ENCODE measurements at regions not wholly inside any gene's neighbourhood (a gene's known extent, or its start where the extent isn't known, plus 50 kb on each side); places are given as distances from the start of the nearest gene placed in this dataset.

DNA sequence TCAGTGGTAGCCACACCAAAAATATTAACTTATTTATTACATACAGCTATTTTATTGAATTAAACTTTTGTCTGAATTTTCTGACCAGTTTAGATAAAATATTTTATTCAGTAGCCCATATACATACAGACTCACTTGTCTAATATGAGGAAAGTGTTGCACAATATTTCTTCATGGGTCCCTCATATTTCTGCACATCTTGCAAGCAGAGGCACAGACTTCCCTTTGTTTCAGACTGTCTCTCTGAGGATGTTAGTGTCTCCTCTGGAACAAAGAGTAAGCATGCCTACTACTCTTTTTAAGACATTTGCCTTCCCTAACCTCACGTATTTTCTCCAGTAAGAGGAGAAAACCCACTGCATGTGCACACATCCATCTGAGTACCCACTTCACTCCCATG, 81.2 kb downstream of the OR5AK2 start:
- no peaks in the 10 kb centered on the region for H3K36me3 ChIP-seq (ENCODE audit: control insufficient read depth in 4 of 4, insufficient read depth in 3 of 4, low read depth in 1 of 4, low read length in 3 of 4)
- 55% methylated on average over 1 of the region's 1 CpG for WGBS
- H3K4me1 ChIP-seq (ENCODE audit: control insufficient read depth in 4 of 4, insufficient read depth in 4 of 4, low read length in 3 of 4), result no peaks in the 10 kb centered on the region
- no peak overlapping the region for H3K27ac ChIP-seq (ENCODE audit: low read depth in 1 of 2, low read length in 2 of 2)
- H3K9me3 ChIP-seq (ENCODE audit: control insufficient read depth in 4 of 4, low read length in 3 of 4), result no peaks in the 10 kb centered on the region
- no peak for DNase-seq (ENCODE audit: low spot score)
- peaks cover 0 to 2% (median 0%) of the 10 kb centered on the region in 4 donors for H3K27me3 ChIP-seq (ENCODE audit: control insufficient read depth in 4 of 4, insufficient read depth in 4 of 4, low read length in 3 of 4)
- TF ChIP-seq RXRA (IDR thresholded peaks at IDR 0.05) (no peak), MAX (IDR thresholded peaks at IDR 0.05) (no peak), YY1 (IDR thresholded peaks at IDR 0.05) (no peak), HNF4A (conservative IDR thresholded peaks at IDR 0.05) (no peak), FOXA2 (IDR thresholded peaks at IDR 0.05) (no peak), RAD21 (IDR thresholded peaks at IDR 0.05) (no peak), JUND (IDR thresholded peaks at IDR 0.05) (no peak), TAF1 (conservative IDR thresholded peaks at IDR 0.05) (no peak)
- TF ChIP-seq, protein P1, sequence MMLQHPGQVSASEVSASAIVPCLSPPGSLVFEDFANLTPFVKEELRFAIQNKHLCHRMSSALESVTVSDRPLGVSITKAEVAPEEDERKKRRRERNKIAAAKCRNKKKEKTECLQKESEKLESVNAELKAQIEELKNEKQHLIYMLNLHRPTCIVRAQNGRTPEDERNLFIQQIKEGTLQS (IDR thresholded peaks at IDR 0.05), result no peak
- no peak overlapping the region for H3K4me3 ChIP-seq (ENCODE audit: low read depth in 1 of 3, low read length in 3 of 3)
- no peak overlapping the region for H3K9ac ChIP-seq (ENCODE audit: low read depth in 1 of 2, low read length in 2 of 2)

DNA sequence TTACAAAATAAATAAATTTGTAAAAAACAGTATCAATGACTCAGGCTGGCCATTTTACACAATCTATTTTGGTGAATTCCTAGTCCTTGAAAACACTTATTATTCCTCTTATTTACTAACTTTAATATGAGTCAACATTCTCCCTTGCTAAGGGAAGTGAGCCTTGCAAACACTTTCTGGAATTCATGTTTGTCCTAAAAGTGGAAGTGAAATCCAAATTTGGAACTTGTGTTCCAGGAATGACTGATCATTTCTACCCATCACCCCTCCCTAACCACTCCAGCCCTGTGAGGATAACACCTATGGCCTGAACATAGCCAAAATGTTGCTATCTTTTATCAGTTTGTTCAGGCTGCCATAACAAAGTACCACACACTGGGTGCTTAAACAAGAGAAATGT, 83.1 kb downstream of the OR5AK2 start:
- Histone ChIP-seq H3K4me1 (ENCODE audit: control insufficient read depth in 4 of 4, insufficient read depth in 4 of 4, low read length in 3 of 4) (no peaks in the 10 kb centered on the region), H3K27ac (ENCODE audit: low read depth in 1 of 2, low read length in 2 of 2) (peak overlapping the region; percentile 25 to 56)
- TF ChIP-seq MAX (IDR thresholded peaks at IDR 0.05), result no peak
- no peak for TF ChIP-seq RXRA (IDR thresholded peaks at IDR 0.05)
- no peak for TF ChIP-seq RAD21 (IDR thresholded peaks at IDR 0.05)
- TF ChIP-seq, protein P2, sequence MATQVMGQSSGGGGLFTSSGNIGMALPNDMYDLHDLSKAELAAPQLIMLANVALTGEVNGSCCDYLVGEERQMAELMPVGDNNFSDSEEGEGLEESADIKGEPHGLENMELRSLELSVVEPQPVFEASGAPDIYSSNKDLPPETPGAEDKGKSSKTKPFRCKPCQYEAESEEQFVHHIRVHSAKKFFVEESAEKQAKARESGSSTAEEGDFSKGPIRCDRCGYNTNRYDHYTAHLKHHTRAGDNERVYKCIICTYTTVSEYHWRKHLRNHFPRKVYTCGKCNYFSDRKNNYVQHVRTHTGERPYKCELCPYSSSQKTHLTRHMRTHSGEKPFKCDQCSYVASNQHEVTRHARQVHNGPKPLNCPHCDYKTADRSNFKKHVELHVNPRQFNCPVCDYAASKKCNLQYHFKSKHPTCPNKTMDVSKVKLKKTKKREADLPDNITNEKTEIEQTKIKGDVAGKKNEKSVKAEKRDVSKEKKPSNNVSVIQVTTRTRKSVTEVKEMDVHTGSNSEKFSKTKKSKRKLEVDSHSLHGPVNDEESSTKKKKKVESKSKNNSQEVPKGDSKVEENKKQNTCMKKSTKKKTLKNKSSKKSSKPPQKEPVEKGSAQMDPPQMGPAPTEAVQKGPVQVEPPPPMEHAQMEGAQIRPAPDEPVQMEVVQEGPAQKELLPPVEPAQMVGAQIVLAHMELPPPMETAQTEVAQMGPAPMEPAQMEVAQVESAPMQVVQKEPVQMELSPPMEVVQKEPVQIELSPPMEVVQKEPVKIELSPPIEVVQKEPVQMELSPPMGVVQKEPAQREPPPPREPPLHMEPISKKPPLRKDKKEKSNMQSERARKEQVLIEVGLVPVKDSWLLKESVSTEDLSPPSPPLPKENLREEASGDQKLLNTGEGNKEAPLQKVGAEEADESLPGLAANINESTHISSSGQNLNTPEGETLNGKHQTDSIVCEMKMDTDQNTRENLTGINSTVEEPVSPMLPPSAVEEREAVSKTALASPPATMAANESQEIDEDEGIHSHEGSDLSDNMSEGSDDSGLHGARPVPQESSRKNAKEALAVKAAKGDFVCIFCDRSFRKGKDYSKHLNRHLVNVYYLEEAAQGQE (IDR thresholded peaks at IDR 0.05), result no peak
- no peak for TF ChIP-seq GABPA (IDR thresholded peaks at IDR 0.05 in 1 of 2, conservative IDR thresholded peaks at IDR 0.05 in 1 of 2)
- no peak for TF ChIP-seq JUND (IDR thresholded peaks at IDR 0.05)
- TF ChIP-seq TAF1 (conservative IDR thresholded peaks at IDR 0.05), result no peak
- TF ChIP-seq, protein P3, sequence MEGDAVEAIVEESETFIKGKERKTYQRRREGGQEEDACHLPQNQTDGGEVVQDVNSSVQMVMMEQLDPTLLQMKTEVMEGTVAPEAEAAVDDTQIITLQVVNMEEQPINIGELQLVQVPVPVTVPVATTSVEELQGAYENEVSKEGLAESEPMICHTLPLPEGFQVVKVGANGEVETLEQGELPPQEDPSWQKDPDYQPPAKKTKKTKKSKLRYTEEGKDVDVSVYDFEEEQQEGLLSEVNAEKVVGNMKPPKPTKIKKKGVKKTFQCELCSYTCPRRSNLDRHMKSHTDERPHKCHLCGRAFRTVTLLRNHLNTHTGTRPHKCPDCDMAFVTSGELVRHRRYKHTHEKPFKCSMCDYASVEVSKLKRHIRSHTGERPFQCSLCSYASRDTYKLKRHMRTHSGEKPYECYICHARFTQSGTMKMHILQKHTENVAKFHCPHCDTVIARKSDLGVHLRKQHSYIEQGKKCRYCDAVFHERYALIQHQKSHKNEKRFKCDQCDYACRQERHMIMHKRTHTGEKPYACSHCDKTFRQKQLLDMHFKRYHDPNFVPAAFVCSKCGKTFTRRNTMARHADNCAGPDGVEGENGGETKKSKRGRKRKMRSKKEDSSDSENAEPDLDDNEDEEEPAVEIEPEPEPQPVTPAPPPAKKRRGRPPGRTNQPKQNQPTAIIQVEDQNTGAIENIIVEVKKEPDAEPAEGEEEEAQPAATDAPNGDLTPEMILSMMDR (IDR thresholded peaks at IDR 0.05; ENCODE audit: low read depth, low read length, missing input control), result no peak
- TF ChIP-seq YY1 (IDR thresholded peaks at IDR 0.05), result no peak
- TF ChIP-seq SP1 (IDR thresholded peaks at IDR 0.05), result no peak
- no peak for TF ChIP-seq HNF4A (conservative IDR thresholded peaks at IDR 0.05)
- no peak for TF ChIP-seq NR2F2 (IDR thresholded peaks at IDR 0.05)
- TF ChIP-seq, protein P4, sequence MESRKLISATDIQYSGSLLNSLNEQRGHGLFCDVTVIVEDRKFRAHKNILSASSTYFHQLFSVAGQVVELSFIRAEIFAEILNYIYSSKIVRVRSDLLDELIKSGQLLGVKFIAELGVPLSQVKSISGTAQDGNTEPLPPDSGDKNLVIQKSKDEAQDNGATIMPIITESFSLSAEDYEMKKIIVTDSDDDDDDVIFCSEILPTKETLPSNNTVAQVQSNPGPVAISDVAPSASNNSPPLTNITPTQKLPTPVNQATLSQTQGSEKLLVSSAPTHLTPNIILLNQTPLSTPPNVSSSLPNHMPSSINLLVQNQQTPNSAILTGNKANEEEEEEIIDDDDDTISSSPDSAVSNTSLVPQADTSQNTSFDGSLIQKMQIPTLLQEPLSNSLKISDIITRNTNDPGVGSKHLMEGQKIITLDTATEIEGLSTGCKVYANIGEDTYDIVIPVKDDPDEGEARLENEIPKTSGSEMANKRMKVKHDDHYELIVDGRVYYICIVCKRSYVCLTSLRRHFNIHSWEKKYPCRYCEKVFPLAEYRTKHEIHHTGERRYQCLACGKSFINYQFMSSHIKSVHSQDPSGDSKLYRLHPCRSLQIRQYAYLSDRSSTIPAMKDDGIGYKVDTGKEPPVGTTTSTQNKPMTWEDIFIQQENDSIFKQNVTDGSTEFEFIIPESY (IDR thresholded peaks at IDR 0.05), result no peak

More for the DNA sequence above, 83.1 kb downstream of the OR5AK2 start:
- no peak overlapping the region for H3K4me3 ChIP-seq (ENCODE audit: low read depth in 1 of 3, low read length in 3 of 3)
- no peak overlapping the region for H3K9ac ChIP-seq (ENCODE audit: low read depth in 1 of 2, low read length in 2 of 2)
- no peaks in the 10 kb centered on the region for H3K9me3 ChIP-seq (ENCODE audit: control insufficient read depth in 4 of 4, low read length in 3 of 4)
- peaks cover 0 to 2% (median 0%) of the 10 kb centered on the region in 4 donors for H3K27me3 ChIP-seq (ENCODE audit: control insufficient read depth in 4 of 4, insufficient read depth in 4 of 4, low read length in 3 of 4)
- no peaks in the 10 kb centered on the region for H3K36me3 ChIP-seq (ENCODE audit: control insufficient read depth in 4 of 4, insufficient read depth in 3 of 4, low read depth in 1 of 4, low read length in 3 of 4)
- no peak for DNase-seq (ENCODE audit: low spot score)
